ENCODE measurements at regions not wholly inside any gene's neighbourhood (a gene's known extent, or its start where the extent isn't known, plus 50 kb on each side); places are given as distances from the start of the nearest gene placed in this dataset.
A peak's percentile ranks its signal among the peaks of the same experiment; 100 is the strongest.
"Not testable (repeated sequence)": the region's sequence is repeated elsewhere in the genome, so short reads cannot be mapped to it uniquely, and the experiment has no call there.

- no peak for DNase-seq
Observed at GRCh38 chr14:51447411-51447810, 204.3 kb upstream of the FRMD6 start.

- DNase-seq = peak; percentile 48
Observed at GRCh38 chr14:51448831-51449670, 202.7 kb upstream of the FRMD6 start.

GRCh38 chr14:51449681-51450080 lies 202.0 kb upstream of the FRMD6 start:
- no peak for DNase-seq

- peak; percentile 67 for DNase-seq
Observed at GRCh38 chr14:51451561-51451960, 200.1 kb upstream of the FRMD6 start.

GRCh38 chr14:51453869-51454268 lies 197.8 kb upstream of the FRMD6 start:
- peak; percentile 66 for DNase-seq

- DNase-seq = peak; percentile 47
Observed at GRCh38 chr14:51454351-51454750, 197.4 kb upstream of the FRMD6 start.

- DNase-seq = no peak
Observed at GRCh38 chr14:51455041-51455835, 196.5 kb upstream of the FRMD6 start.

- no peak for DNase-seq
Observed at GRCh38 chr14:51457843-51458562, 193.7 kb upstream of the FRMD6 start.

GRCh38 chr14:51458563-51458955 lies 193.2 kb upstream of the FRMD6 start:
- peak; percentile 58 for DNase-seq

- no peak for DNase-seq
Observed at GRCh38 chr14:51460011-51460410, 191.7 kb upstream of the FRMD6 start.

GRCh38 chr14:51462182-51462581 lies 189.5 kb upstream of the FRMD6 start:
- DNase-seq = no peak

GRCh38 chr14:51462706-51463105 lies 189.0 kb upstream of the FRMD6 start:
- no peak for DNase-seq

- no peak for DNase-seq
Observed at GRCh38 chr14:51463461-51463860, 188.2 kb upstream of the FRMD6 start.

- no peak for DNase-seq
Observed at GRCh38 chr14:51464411-51464810, 187.3 kb upstream of the FRMD6 start.

- DNase-seq = no peak
Observed at GRCh38 chr14:51465486-51465885, 186.2 kb upstream of the FRMD6 start.

GRCh38 chr14:51467392-51467791 lies 184.3 kb upstream of the FRMD6 start:
- DNase-seq = not testable (repeated sequence)

GRCh38 chr14:51468523-51468922 lies 183.2 kb upstream of the FRMD6 start:
- peak; percentile 29 for DNase-seq

GRCh38 chr14:51472881-51473280 lies 178.8 kb upstream of the FRMD6 start:
- DNase-seq = peak; percentile 46

- DNase-seq = no peak
Observed at GRCh38 chr14:51473351-51473750, 178.4 kb upstream of the FRMD6 start.

GRCh38 chr14:51473808-51474565 lies 177.7 kb upstream of the FRMD6 start:
- DNase-seq = no peak

- DNase-seq = no peak
Observed at GRCh38 chr14:51474854-51475253, 176.9 kb upstream of the FRMD6 start.

- no peak for DNase-seq
Observed at GRCh38 chr14:51478175-51478621, 173.5 kb upstream of the FRMD6 start.
